Breast epithelium (tissue), 3 donors: ENCODE measurements at regions not wholly inside any gene's neighbourhood (a gene's known extent, or its start where the extent isn't known, plus 50 kb on each side); places are given as distances from the start of the nearest gene placed in this dataset.

ENCODE experiments used
- POLR2A ChIP-seq: fragments of 450-650 bp; IDR thresholded peaks from one replicate; pipeline ENCODE4 v1.6.1; 2016; ENCODE audit warnings: antibody characterized with exemption, mild to moderate bottlenecking, moderate library complexity
- POLR2AphosphoS5 ChIP-seq, 3 donors: sonication (generic); formaldehyde crosslinking; IDR thresholded peaks; one replicate each; pipeline ENCODE4 v1.6.1; 2017; ENCODE audit warnings: antibody characterized with exemption in 3 of 3
- TF ChIP-seq, protein P1 (sequence below), 3 donors: fragments of 450-650 bp; IDR thresholded peaks; one replicate each; pipeline ENCODE4 v1.5.1; 2016 to 2017; ENCODE audit warnings: antibody characterized with exemption in 3 of 3, mild to moderate bottlenecking in 3 of 3, moderate library complexity in 3 of 3

DNA sequence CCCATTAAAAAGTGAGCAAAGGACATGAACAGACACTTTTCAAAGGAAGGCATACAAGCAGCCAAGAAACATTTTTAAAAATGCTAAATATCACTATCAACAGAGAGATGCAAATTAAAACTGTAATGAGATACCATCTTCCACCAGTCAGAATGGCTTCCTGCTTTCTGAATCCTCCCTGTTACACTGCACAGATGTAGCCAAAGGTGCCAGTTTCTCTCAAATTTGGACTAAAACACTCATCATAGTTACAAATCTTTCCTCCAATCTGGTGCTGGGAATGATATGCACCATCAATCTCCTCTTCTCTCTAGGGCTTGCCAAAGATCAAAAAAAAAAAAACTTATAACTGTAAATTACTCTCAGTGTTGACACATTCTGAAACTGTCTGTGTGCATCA, 311.8 kb upstream of the CLEC14A start:
- TF ChIP-seq POLR2A, result no peak
- TF ChIP-seq, protein P1, sequence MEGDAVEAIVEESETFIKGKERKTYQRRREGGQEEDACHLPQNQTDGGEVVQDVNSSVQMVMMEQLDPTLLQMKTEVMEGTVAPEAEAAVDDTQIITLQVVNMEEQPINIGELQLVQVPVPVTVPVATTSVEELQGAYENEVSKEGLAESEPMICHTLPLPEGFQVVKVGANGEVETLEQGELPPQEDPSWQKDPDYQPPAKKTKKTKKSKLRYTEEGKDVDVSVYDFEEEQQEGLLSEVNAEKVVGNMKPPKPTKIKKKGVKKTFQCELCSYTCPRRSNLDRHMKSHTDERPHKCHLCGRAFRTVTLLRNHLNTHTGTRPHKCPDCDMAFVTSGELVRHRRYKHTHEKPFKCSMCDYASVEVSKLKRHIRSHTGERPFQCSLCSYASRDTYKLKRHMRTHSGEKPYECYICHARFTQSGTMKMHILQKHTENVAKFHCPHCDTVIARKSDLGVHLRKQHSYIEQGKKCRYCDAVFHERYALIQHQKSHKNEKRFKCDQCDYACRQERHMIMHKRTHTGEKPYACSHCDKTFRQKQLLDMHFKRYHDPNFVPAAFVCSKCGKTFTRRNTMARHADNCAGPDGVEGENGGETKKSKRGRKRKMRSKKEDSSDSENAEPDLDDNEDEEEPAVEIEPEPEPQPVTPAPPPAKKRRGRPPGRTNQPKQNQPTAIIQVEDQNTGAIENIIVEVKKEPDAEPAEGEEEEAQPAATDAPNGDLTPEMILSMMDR (IDR thresholded peaks at IDR 0.05), result no peak
- TF ChIP-seq POLR2AphosphoS5 (IDR thresholded peaks at IDR 0.05), result no peak
